CD4-positive, alpha-beta T cell treated with Interleukin-6 at 100 ng/mL for 8 hours (primary cell): ENCODE measurements at regions not wholly inside any gene's neighbourhood (a gene's known extent, or its start where the extent isn't known, plus 50 kb on each side); places are given as distances from the start of the nearest gene placed in this dataset.
"Not testable (repeated sequence)": the region's sequence is repeated elsewhere in the genome, so short reads cannot be mapped to it uniquely, and the experiment has no call there.

ENCODE experiments used
- DNase-seq: peaks from one replicate; pipeline ENCODE4 v3.0.0-alpha.2; 2020; ENCODE audit warnings: mixed read lengths, low spot score

DNA sequence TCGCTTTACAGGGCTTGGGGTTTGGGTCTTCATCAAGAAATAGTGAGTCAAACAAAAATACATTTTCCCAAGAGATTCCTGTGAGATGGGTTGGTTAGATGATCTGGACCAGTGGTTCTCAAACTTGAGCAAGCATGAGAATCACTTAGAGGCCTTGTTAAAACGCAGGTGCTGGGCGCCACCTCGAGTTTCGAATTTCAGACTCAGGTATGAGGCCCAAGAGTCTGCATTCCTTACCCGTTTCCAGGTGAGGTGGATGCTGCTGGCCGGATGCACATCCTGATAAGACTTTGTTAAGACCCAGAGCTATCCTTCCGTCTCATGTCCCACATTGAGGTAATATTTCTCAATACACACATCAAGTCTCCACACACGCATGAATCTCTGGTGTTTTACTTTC is 707.8 kb upstream of the SALL3 start:
- no peak for DNase-seq

DNA sequence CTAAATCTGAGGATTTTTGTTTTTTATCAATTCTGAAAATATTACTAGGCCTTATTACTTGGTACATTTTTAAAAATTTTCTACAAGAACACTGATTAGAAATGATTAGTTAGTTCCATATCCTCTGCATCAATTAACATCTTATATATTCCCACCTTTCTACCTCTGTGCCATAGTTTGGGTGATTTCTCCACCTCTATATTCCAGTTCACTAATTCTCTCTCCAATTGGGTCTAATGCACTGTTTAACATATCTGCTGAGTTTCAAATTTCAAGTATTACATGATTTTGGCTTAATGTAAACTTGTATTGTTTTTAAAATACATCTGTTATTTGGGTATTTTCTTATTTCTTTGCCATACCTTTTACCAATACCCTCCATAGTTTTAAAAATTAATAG is 705.7 kb upstream of the SALL3 start:
- DNase-seq, result no peak

DNA sequence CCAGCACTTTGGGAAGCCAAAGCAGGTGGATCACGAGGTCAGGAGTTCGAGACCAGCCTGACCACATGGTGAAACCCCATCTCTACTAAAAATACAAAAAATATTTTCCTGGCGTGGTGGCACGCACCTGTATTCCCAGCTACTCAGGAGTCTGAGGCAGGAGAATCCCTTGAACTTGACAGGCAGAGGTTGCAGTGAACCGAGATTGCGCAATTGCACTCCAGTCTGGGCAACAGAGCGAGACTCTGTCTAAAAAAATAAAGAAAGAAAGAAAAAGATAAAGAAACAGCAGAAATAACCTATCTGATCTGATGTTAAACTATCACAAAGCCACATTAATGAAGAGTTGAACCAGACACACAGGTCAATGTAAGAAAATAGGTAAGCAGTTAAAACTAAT is 696.2 kb upstream of the SALL3 start:
- DNase-seq, result not testable (repeated sequence)

DNA sequence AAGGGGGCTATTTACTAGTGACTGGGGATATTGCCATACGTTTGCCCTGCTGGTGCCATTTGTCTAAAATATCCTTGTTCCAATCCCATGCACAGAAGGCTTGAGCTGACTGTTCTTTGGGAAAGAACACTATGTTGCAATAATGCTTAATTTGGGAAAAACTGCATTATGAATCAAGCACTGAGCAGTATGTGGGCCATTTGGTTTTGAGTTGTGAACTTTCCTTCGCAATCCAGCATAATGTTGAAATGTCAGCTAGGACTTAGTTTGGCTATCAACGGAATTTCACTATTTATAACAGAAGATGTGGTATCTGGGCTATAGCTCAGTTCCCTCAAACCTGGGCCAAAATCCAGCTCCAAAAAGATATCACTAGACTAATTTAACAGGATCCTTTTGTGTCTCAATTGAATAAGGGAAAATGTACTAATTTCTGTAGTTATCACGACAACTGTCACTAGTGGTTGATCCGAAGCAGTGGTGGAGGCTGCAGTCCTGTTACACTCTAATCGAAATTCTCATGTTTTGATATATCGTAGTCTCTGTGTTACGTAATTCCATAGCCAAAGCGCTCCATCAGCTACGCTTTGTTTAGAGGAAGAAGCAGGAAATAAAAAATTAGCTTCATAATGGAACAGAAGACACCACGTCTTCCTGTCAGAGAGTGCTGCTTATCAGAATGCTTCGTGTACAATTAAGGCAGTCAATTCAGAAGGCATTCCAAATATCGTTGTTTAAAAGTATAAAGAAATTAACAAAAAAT is 686.8 kb upstream of the SALL3 start:
- no peak for DNase-seq

DNA sequence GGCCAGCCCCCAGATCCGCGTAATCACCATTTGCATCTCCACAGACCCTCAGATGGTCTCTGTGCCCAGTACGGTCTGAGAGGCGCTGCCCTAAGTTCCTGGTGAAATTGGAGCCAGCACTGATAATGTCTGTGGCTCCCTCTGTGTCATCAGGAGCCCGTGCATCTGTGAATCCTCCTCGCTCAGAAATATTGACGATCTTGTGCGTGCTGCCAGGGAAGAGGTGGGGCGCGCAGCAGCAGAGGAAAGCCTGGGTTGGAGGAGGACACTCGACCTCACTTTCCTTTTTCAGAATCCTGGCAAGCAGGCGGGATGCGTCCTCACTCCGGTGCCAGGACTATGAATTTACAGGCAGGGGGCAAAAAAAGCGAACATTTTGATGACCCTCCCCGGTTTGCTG is 686.1 kb upstream of the SALL3 start:
- DNase-seq, result no peak

DNA sequence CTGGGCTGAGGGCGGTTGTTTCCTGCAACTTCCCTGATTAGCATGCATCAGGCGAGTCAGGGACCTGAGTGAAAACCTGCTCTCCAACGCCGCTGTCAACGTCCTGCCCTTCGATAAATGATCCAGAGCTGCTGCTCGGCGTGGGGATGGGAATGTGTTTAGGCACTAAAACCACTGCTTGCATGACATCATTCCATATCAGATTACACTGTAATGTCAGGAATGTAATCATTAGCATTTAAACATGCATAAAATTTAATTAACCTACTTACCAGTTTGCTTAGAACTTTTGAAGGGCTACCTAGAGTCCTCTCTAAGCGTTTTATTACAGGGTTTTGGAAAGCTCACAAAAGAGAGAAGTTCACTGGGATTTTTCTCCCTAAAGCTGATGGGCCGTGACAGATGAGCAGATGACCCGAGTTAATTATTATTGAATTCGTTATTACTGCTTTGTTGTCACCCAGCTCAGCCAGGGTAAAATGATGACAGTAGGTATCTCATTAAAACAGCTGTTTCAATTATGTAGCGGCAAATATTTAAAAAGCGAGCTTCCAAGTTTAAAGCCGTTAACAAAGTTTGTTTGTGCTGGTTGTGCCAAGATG is 685.6 kb upstream of the SALL3 start:
- DNase-seq, result no peak

DNA sequence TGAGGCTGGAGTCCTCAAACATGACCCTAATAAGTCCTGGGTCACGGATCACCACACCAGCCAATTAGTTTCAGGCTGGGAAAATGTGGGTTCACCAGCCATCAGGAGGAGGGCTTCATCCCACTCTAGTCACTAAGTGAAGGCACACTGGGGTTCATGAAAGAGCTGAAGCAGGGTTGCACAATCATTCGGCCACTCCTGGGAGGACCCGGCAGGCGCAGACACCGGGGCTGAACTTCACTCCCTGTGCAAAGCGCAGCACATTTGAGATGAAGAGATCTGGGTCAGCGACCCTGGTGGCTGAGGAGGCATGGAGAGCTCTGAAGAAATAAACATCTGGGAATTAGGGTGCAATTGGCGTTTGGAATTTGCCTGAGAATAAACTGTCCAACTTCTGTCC is 684.4 kb upstream of the SALL3 start:
- no peak for DNase-seq

DNA sequence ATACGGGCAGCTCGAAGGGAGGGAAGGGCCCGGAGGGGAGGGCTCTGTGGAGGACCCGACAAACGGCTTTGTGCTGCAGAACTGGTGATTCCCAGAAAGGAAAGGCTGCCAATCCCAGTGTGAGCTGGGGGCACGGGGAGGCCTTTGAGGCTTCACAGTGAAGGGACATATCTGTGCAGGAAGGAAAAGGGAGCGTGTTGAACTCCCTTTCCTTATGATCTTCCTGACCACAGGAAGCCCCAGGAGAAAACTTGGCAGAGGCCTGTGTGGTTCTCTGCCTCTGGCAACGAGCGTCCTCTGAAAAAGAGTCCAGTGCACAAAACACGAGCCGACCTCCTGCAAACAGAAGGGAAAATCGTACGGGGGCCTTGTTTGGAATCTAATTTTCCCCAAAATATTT is 683.5 kb upstream of the SALL3 start:
- DNase-seq, result no peak

DNA sequence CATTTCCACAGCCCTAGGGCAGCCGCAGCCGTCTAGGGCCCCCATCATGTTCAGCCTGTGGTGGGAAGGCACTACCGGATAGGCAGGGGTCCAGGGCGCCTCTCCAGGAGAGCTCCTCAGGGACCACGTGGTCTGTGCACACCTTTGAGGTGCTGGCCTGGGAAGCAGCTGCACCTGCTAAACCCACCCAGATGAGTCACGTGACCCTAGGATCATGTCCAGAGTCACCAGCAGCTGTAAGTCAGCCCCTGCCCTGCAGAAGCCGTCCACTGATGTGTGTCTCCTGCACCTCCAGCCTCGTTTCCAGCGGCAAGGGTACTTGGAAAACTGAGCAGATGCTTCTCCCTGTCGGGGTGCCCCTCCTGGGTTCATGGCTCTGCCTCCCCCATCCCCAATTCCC is 682.6 kb upstream of the SALL3 start:
- DNase-seq, result no peak

DNA sequence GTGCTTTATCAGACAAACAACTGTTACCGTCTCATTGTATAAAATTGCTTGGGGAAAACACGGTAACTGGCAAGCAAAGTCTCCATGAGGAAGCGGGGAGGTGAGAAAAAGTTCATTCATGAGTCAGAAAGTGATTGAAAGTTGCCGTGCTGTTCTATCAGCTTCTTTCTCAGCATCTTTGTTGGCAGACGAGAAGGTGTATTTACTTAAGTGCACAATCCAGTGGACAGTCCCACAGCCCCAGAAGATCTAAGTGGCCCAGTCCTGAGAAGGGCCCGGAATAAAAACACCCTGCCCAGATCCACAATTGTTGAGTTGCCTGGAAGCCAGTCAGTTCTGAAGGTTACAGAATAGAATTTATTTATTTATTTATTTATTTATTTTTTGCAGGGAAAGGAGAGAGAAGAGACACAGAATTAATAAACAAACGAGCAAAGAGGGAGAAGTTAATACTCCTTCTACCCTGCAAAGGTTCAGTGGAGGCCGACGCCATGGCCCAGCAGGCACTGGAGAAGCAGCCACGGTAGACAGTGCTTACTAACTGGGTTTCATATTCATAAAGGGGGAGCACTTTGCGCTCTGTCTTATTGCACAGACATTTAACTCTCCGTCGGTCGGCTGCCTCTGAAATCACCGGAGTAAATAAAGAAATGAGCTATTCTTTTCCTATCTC is 676.0 kb upstream of the SALL3 start:
- no peak for DNase-seq

DNA sequence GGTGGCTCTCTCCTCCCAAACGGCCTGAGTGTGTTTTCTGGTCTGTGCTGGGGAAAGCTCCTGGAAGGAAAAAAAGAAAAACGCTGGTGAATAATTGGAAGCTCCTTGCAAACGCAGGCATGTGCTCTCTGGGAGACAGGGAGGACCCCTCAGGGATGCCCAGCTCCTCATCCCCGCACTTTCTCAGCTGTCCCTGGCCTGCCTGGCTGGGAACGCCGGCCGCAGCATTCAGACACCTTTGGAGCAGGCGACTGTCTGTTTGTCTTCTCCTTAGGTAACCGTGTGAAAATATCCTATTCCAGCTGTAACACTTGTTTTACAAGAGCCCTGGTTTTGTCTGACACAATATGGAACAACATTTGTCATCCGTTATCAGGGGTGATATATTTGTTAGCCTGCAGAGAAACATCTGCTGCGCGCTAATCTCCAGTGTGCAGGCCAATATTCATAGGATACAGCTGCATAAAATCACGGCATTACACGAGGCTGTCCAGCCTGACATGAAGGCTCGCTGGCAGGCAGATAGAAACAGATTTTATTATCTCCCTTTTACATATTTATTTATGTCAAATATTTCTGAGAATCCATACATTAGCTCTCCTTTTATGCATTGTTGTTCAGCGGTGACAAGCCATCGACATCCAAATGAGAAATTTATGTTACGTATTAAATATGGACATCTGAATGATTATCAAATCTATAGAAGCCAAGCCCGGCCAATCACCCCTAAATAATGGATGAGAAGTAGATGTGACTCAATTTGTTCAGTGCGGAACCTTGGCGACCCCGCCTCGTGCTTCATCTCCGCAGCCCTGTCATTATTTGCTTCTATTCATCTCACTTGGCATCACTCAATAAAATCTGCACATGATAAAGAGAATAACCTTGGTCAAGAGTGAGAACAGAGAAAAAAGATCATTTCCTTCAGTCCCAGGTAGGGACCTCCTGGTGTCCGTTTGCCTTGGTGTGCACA is 675.1 kb upstream of the SALL3 start:
- no peak for DNase-seq

DNA sequence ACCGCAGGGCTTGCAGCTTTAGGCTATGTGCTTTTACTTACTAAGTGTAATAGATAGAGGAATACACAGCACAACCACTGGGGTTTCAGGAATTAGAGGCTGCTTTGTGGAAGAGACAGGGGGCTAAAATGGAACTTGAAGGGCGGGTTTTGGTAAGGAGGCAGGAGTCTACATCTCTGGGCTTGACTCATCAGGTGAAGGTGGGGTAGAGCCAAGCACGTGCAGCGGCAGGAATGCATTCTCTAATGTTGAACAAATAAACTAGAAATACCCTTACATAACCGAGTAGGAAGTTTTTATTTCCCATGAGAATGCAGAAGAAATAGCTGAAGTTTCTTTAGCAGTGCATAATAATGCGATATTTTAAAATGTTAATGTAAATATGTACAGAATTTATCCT is 673.8 kb upstream of the SALL3 start:
- no peak for DNase-seq

DNA sequence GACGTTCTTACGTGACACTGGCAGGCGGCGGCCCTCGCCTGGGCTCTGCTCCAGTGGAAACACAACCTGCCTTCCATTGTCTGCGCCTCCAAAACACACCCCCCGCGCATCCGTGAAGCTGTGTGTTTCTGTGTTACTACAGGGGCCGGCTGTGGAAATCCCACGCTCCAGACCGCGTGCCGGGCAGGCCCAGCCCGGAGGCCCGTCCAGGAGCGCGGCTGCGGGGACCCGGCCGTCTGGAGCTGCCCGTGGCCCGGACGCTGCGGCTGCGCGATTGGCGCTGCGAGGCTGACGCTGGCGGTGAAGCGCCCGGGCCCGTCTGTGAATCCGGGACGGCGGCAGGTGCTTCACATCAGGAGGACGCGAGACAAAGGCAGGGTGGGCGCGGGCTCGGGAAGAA is 670.3 kb upstream of the SALL3 start:
- no peak for DNase-seq

DNA sequence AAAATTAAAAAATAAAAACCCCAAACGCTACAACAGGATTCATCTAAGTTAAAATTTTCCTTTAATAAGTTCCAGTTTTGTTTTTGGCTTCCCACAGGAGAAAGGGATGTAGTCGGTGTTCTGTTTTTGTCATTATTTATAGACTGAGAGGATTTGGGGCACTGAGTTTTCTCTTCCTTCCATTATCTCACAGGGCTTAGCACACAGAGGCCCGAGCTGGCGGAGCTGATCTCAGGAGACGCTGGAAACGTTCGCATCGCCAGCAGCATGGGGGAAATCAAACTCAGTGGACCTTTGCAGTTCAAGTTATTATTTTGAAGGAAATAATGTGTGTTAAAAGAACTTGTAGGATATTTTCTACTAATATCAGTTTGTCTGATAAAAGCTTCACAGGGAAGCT is 669.7 kb upstream of the SALL3 start:
- no peak for DNase-seq

DNA sequence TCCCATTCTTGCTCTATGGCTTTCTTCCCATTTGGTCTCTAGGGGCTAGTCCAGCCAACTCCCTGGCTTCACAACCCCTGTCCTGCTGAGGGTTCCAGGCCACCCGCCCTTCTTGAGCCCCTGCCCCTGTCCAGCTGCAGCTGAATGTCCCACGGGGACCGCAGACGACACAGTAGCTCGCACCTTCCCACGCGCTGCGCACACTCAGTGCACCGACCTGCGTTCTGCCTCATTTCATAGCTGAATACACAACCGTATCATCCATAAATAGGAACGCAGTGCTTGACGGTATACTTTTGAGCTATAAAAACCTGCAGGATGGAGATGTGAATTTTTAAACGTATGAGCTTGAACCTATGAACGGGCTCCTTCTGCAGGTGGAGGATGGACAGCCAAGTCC is 660.4 kb upstream of the SALL3 start:
- DNase-seq, result no peak

DNA sequence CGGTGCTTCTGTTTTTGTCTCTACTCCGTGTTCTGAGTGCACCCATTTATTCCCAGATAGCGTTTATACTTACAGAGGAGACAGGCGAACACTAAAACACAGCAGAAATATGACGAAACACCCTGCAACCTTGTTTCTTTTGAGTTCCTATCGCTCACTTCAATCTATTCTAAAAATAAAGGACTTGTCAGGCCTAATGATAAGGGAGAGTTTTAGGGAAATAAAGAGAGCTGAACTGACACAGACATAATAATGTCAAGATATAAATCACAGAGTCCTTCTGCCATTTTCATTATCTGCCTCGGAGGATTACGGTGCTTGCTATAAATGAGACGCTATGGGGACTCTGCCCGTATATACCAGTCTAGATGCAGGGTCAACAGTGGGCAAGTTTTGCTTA is 659.7 kb upstream of the SALL3 start:
- no peak for DNase-seq

DNA sequence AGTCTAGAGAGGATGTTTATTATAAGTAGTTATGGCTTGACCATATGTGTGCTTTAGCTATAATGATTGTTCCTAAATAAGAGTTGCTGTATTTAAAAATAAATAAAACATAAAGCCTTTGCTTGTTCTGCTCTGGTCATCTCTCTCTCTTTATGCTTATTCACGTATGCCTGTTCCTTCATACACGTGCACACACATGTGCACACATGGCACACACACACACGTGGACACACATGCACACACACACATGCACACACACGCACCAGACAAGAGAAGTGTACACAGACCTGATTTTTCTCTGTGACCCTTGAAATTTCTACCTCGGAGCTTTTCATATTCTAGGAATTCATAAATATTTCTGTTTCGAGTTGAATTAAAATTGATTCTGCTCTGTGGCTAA is 658.2 kb upstream of the SALL3 start:
- DNase-seq, result no peak

DNA sequence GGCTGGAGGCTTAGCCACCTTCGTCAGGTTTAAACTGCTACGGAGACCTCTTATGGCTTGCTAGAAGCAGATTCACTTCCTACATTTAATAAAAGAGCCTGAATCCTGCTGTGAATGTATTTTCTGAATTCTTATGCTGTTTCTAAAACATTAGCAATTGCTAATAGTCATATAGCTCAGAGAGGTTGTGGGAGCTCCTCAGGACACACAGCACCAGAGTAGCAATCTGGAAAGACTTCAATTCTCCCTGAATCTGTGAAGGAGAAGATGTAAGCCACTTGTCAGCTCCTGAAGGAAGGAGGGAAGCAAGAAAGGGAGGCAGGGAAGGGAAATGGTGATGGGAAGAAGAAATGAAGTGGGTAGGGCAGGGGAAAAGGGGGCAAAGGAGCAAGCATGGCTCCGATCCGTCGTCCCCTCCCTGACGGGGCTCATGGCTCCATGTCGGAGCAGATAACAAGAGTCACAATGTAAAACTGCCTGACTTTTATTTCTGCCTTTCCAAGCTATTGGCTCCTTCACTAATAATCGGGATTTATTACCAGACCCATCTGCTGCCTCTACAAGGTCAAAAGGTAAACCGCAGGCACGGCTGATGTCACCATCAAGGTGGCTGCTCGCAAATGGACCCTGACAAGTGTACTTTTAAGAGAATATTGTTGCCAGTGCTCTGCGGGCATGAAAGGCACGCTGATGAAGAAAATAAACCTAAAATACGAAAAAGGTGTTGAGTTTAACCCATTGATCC is 656.0 kb upstream of the SALL3 start:
- no peak for DNase-seq

DNA sequence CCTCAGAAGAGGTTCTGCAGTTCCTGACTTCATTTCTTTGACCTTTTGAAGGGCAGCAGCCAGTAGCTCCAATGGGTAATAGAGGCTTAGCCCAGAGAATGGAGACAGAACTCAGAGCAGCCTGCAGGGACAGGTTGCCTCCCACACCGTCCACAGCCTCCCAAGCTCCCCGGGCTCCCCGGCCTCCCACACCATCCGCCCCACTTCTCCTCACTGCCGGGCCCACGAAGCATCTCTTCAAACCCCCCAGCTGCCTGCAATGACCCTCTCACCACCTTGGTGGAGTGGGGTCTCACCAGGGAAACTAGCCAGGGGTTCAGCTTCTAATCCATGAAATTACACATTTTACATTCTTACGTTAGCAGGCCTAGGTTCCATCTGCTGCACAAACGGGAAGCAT is 652.0 kb upstream of the SALL3 start:
- no peak for DNase-seq

DNA sequence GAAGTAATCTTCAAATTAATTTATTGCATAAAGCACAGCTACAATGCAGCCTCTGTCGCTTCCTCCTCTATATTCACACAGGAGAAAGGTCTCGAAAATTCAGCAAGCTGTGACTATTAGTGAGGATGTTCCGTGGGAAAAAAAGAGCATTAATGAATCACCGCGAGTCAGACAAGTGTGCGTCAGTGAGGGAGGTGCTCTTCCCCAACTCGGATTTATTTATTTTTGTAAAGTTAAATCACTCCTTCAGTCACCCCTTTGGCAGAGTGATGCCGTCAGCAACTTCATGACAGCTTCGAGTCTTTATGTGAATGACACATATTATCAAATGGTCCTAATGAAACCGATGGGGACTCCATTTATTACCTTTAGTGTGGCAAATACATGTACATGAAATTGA is 648.9 kb upstream of the SALL3 start:
- no peak for DNase-seq

DNA sequence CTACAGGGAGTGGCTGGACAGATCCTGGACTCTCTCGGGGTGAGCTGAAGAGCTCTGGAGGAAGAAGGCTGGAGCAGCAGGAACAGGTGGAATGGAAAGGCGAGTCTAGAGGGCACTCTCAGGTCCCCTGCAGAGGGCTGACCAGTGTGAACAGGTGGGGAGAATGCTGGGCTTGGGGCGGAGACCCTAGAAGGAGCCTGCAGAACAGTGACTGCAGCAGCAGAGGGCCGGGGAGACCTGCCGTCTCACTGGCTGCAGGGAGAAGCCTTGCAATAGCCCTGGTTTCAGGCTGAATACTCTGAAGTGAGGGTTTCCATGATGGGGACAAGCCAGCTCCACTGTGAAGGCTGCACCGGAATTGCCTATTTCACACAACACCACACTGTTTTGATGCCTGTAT is 626.7 kb upstream of the SALL3 start:
- no peak for DNase-seq

DNA sequence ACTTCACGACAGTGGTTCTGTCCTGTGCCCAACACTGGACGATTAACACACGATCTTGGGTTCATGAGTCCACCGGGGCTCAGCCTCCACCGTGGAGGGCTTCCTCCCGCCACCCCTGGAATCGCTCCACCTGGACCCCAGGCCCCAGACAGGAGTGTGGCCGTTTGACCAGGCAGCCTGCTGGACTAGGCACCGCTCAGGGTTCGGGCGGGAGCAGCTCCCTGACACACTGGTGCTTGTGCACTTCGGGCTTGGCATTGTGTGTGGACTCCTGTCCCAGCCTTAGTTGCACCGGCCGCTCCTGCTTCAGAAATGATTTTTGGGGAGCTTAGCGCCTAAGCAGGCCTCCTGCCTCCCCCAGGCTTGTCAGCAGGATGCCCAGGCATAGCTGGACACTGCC is 617.4 kb upstream of the SALL3 start:
- no peak for DNase-seq
